GM18520 (cell line): ENCODE measurements at regions not wholly inside any gene's neighbourhood (a gene's known extent, or its start where the extent isn't known, plus 50 kb on each side); places are given as distances from the start of the nearest gene placed in this dataset.

Source experiments
- ATAC-seq: cut with Tn5 transposase; IDR thresholded peaks from one replicate; pipeline ENCODE4 v1.9.1; 2021; ENCODE audit not compliant: unreplicated experiment

DNA sequence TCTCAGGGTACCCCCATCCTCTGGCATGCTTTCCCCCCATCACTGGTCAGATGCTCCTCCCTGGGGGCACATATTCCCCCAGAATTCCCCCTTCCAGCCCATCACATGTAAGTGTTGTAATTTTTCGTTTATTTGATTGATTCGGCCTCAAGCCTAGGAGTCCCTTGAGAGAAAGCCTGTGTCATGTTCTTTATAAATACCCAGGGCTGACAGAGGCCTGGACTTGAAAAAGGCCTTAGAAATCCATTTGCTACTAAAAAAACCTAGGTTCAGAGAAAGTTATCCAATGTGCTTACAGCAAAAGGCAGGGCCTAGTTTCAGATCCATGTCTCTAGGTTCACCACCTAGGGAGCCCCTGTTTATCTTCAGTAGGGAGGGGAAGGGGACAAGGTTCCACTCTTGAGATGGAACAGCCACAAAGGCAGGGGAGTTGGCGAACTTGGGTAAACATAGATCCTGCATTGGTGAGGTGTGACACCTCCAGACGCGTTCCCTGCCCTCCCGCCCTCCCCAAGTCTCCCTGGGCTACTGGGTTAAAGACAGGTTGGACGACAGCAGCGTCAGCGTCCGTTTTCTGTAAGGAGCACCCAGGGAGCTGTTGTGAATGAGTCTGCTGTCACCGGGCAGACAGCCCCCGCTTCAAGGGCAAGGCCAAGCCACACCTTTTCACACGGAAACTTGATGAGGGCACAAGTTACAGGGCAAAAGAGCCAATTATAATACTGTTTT, 147.8 kb downstream of the EN1 start:
- ATAC-seq = no peak

DNA sequence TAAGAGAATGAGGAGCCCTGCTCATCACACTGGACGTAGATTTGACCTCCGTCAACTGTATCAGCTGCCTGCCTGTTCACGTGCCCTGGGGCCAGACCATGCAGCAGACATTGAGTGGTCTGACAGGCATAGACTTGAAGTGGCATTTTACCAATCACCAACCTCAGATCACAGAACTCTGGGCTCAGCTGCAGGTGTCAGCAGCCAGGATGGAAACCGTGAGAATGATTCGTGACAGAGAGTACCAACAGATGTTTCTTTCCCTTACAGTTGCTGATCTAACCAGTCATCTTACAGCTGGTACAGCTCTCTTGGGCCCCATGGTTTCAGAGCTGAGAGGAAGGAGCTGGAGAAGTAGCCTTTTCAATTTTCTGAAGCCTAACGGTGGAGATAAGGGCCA, 148.9 kb downstream of the EN1 start:
- ATAC-seq = no peak

DNA sequence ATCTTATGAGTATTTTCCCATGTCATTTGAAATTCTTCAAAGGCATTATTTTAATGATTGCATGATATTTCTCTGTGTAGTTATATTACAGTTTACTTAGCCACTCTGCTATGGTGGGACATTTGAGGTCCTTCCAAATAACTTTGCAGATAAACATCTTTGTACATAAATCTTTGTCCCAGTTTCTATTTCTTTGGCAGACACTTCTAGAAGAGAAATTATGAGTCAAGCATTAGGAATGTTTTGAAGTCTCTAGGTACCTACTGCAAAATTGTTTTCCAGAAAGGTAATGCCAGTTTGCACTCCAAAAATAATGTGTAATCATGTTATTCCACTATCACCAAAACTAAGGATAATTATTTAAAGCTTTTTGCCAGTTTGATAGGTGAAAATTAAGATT, 149.7 kb downstream of the EN1 start:
- no peak for ATAC-seq

DNA sequence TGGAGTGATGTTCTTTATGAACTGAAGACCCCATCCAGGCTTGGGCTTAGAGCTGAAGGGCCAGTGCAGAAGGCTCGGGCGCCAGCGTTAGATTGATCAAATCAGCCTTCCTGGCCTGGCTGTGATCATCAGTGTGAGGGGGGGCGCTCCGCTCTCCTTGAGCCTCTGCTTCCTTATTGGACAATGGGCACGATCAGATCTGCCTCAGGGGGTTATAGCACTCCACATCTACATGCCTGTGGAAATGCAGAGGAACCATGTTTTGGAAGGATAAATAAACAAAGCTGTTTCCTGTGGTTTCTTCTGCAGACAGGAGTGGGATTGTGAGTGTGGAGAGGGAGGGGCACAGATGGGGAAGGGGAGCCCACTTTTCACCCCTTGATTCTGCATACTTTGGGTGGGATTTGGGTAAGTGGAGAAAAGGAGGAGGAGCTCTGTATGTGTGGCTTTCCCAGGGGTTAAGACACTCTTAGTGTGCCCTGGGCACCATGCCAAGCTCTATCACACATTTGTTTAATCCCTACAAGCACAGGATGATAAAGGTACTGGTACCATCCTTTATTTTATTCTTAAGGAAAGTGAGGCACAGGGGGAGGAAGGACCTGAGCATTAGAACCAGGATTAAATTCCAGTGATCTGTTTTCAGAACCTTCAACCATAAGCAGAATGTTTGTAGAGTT, 150.5 kb downstream of the EN1 start:
- ATAC-seq = no peak

DNA sequence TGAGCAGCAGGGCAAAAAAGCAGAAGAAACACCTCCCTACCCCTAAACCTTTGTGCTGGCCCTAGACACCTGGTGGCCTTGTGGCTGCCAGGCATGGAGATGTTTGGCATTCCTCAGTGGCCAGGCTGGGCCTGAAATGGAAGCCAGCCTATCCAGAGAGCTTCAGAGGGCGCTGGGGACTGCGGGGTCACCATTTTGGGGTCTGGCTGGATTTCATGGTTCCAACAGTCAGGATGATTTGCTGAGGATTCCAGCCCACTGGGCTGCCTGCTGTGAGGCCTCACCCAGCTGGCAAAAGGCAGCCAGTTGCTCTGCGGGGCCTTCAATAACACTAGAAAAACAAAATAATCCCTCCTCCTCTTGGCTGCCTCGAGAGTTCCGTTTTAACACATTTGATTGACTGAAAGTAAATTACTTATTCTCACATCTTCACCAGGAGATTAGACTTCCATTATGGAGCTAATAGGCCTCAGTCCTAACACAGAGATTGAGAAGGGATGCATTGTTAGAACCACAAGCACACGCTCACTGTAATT, 154.1 kb downstream of the EN1 start:
- no peak for ATAC-seq

DNA sequence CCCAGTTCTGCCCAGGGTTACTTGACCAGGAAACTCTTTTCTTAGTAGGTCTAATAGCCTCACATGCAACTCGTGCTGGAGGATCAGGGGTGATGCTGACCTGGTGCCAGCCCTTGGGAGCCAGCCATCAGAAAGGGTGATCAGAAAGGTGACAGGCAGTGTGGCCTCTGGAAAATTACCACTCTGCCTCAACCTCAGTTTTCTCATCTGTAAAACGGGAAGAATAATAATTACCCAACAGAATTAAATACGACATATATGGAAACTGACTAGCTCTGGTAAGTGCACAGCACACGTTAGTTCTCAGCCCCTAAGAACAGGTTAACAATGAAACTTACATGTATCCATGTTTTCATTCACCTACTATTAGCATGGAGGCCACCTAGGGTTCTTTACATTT, 157.6 kb downstream of the EN1 start:
- no peak for ATAC-seq

DNA sequence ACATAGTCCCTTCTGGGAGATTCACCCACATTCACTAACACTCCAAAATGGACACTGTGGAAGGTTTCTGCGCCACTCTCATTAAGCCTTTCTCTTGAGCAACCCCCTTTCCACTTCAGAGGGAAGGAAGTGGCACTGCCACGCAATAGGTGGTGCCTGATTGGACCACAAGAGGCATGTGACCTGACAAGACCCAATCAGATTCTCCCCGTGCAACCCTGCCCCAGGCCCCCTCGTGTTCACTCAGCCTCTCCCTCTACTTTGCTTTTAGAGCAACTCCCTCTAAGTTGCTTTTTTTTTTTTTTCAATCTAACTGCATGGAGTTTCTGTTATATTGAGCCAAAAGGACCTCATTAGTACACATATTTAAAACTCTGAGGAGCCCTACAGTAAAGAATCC, 158.0 kb downstream of the EN1 start:
- no peak for ATAC-seq

DNA sequence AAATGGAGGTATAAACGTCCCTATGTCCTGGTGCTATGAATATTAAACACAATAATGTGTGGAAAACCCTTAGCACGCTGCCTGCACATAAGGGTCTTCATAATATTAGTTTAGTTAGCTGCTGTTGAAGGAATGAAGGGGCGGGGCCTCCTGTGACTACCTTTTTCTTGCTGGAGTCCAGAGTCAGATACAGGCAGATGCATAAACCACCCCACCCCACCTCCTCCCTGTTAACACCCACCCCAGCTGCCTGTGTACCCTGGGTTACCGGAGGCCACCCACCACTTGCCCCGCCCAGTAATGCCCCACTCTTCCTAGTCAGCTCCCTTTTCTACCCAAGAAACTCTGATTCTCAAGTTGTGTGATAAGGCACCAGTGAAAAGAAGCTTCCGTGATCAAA, 158.4 kb downstream of the EN1 start:
- ATAC-seq = no peak

DNA sequence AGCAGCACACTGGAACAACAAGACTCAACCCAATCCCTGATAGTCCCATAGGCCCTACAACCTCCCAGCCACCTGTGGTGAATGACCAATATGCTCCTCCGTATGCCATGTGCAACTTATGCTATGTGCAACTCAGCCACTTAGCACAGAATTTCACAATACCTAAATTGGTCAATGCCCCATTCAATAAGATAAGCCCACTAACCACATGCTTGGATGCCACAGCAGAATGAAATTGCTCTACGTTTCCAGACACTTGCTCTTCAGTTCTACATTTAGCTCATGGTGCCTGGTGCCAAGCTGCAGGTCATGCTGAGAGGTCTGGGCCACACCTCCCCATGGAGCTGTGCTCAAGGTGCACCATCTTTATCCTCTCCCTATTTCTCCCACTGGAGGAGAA, 159.8 kb downstream of the EN1 start:
- ATAC-seq = no peak

DNA sequence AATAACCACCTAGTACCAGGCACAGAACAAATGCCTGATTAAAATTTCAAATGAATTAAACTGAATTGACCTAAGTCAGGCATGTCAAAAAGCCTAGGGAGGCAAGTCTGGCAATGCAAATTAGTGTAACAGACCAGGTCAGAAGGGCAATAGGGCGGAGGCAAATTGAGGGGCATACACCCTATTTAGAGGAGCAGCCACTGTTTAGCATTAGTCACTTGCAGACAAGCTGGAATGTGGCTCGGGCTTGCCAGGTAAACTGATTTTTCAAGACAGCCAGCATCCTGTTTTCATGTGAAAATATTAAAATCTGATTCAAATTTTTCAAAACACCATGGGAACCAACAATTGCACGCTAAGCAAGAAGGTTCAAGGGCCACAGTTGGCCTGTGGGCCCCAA, 160.3 kb downstream of the EN1 start:
- no peak for ATAC-seq

DNA sequence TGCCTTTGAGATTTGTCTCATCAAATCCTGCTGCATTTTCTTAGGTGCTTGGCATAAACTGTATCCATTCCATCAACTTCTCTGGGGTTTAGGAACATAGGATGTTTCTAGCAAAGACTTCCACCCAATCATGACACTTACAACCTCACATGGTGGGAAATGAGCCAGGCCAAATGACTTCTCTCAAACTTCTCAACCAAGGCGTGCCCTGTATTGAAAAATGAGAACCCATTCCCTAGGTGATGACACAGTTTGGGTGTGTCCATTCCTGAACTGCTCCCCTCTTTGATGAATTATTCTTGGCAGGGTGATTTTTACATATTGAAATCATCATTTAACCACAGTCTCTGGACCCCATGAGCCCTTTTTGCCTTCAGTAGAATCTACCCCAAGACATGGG, 161.1 kb downstream of the EN1 start:
- ATAC-seq = no peak

DNA sequence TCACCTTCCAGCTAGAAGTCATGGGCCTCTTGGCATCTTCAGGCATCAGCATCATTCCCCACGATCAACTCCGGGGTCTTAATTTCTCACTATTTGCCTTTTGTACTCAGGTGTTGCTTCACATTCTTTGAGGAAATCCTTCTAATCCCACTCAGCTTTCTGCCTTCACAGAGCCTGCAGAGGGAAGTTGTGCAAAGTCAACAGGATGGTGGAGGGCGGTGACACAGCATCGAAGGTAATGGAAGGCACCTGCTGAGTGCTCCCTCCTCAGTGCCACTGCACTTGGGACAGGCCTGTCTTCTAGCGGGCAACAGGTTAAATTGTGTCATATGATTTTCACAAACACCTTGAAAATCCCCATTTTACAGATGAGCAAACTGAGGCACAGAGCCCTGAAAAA, 164.0 kb downstream of the EN1 start:
- no peak for ATAC-seq

DNA sequence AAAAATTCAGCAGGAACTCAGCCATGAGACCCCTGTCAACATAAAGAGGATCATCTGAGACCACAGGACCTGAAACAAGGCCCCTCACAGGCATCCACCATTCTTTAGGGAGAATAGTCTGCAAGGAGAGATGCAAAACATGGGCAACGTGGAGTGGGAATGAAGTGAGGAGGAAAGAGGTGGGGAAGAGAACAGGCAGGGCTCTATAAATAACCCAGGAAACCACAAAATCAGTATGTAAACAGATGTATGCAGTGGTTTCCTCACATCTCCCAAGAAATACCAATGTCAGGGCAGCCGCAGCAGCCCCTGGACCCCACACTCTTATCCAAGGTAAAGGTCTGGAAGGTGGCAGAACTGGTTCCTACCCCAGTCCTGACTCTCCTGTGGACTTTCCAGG, 168.5 kb downstream of the EN1 start:
- no peak for ATAC-seq

DNA sequence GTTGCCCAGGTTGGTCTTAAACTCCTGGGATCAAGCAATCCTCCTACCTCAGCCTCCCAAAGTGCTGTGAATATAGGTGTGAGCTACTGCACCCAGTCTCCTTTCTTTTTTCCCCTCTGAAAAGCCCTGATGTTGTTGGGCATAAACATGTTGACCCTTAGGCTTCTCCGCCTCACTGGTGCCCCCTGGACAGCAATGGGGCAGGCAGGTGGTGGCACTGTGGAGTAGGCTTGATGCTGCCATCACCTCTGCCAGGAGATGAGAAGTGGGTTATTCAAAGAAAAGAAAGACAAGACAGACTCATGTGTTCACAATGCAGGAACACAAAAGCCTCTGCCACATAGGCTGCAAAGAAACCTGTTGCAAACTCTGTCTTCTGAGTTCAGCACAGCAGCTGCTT, 169.9 kb downstream of the EN1 start:
- ATAC-seq = no peak

DNA sequence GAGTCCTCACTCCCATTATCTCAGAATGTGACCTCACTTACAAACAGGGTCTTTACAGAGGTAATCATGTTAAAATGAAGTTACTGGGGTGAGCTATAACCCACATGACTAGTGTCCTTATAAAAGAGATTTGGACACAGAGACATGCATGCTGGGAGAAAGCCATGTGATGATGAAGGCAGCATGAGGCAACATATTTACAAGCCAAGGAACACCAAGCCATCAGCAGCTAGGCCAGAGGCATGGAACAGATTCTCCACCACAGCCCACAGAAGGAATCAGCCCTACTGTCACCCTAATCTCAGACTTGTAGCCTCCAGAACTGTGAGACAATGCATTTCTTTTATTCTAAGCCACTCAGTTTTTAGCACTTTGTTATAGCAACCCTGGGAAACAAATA, 171.9 kb downstream of the EN1 start:
- no peak for ATAC-seq

DNA sequence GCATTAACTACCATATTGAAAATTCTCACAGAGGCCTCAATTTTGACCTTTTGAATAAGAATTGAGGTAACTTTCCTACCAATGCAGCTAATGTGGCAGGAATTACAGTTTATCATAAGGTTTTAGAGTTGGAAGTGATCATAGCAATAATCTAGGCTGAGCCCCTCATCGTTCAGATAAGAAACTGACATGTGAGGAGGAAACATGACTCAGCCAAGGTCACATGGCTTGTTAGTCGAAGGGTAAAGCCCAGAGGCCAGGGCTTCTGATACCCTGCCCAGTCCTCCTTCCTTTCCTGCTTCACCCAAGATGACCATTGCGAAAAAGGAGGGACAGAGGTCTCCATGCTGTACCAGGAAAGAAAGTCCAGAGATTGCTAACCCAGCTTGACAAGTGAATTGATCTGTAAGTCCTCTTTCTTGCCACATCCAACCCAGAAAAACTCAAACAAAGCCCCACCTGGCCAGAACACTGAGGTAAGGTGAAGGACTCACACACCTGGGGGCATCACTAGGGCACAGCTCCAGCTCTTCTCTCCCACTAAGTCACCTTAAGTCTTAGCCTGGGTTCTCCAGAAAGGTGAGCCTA, 174.8 kb downstream of the EN1 start:
- ATAC-seq = no peak

DNA sequence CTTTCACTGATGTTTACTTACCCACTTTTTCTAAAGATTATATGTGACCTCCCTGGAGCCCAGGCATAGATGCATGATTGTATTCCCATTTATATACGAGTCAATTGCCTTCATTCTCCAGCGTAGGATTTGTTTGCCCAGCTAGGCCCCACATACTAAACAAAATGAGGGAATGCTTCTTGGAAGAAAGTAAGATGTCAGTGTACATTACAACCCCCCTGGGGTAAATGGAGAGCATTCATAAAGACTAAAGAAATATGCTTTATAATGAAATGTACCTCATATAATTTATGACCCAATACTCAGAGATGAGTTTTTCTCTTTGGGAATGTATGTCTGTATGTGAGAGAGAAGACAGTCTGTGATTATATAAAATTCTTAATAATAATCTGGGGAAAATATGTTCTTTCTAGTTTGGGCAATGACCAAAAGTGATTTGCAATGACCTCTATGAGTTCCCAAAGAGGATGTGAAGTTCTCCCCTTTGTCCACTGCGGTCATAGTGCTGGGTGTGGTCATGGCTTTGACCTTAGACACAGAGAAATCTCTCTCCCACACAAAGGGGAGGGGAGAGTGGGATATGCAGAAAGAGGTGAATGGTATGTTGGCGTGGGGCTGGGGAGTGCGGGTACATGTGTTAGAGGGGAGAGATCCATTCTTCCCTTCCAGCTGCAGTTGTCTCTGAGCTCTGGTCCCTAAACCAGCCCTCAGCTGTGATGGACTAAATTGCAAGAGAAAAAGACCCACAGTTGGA, 175.6 kb downstream of the EN1 start:
- no peak for ATAC-seq

DNA sequence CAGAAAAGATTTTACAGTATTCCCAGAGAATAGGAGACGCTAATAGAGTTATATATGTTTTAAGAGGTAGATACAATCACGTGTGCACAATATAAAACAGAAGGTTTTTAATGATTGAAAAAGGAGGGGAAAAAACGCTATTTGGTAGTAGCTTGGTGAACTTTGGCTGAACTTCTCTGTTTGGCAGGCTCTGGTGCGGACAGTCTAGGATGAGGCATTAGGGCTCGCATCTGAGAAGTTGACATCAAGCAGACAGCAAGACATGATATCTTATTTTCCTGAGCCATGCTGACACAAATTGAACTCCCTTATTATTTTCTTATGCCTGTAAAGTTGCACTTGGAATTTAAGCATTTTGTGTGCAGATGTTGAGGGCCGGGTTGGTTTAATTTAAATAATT, 176.6 kb downstream of the EN1 start:
- no peak for ATAC-seq

DNA sequence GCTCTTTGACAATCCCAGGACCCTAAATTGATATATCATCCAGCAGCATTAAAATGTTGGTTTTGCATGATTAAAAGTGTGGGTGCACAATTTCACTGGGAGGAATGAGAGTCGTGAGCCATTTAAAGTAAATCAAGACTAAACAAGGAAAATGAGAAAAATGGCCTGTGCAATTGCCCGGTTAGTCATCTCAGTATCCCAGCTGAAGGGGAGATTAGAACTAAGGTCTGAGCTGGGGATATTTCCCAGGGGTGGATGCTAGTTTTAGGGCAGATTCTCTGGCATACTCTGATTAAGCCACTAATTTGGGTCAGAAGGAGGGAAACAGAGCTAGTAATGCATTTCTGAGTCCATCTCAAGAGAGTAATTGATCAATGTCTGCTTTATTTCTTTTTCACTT, 177.2 kb downstream of the EN1 start:
- no peak for ATAC-seq

DNA sequence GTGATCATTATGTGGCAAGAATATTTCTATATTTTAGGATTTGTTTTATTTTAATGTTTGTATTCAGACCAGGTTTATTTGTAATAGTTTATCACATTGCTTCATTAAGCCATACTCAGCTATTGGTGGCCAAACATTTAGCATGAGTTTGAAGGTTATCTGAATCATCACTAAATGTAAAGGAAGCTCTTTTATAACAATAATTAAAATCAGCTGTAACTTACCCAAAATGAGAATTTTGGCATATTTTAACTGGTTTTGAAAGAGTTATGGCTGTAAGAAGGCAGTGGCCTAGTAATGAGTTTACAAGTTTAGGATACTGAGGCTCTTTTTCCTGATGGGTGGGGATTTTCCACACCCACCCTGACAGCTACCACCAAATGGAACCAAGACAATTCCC, 177.8 kb downstream of the EN1 start:
- no peak for ATAC-seq
